DOHH2 (cell line): ENCODE measurements at regions not wholly inside any gene's neighbourhood (a gene's known extent, or its start where the extent isn't known, plus 50 kb on each side); places are given as distances from the start of the nearest gene placed in this dataset.

ENCODE experiments used
- CTCF ChIP-seq: fragments of 200-600 bp; sonication (generic); IDR thresholded peaks from one replicate; pipeline ENCODE4 v1.5.1; 2014; ENCODE audit warnings: antibody characterized with exemption, mild to moderate bottlenecking, low read depth, low read length; ENCODE audit not compliant: poor library complexity, severe bottlenecking
- EZH2phosphoT487 ChIP-seq: fragments of 200-600 bp; sonication (generic); IDR thresholded peaks from 2 replicates; pipeline ENCODE4 v1.6.1; 2017; ENCODE audit warnings: borderline replicate concordance, mild to moderate bottlenecking, antibody characterized with exemption, low read length, moderate library complexity, mixed read lengths

DNA sequence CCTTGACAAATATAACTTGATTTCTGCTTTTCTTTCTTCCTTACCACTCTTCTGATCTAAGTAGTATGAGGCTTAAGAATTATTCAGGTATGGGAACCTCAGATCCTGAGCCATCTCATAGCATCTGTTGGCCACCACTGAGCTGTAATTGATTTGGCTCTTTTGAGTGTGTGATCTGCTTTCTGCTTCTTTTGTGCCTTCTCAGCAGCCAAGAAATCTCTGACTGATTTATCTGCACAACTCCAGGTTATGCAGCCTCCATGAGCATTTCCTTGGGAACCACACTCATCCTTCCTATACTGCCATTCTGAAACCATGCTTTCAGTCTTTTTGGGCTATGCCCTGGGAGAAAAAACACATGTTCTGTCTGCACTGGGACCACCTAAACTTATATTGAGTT, 178.0 kb upstream of the FAM3C start:
- TF ChIP-seq EZH2phosphoT487 = no peak
- TF ChIP-seq CTCF = no peak
